ENCODE measurements at regions not wholly inside any gene's neighbourhood (a gene's known extent, or its start where the extent isn't known, plus 50 kb on each side); places are given as distances from the start of the nearest gene placed in this dataset.

DNA sequence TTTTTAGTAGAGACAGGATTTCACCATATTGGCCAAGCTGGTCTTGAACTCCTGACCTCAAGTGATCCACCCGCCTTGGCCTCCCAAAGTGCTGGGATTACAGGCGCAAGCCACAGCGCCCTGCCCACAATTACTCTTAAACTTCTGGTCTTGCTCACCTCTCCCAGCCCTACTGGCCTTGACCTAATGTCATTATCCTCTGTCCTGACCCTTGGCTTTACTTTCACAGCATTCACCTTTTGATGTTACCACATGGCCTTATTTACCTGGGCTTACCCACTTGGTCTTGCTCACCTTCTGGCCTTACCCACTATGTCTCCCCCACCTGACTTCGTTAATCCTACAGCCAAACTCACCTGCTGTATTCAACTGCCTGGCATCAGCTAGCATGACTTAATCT lies 105.9 kb downstream of the IL12A start:
- TF ChIP-seq, protein P1, sequence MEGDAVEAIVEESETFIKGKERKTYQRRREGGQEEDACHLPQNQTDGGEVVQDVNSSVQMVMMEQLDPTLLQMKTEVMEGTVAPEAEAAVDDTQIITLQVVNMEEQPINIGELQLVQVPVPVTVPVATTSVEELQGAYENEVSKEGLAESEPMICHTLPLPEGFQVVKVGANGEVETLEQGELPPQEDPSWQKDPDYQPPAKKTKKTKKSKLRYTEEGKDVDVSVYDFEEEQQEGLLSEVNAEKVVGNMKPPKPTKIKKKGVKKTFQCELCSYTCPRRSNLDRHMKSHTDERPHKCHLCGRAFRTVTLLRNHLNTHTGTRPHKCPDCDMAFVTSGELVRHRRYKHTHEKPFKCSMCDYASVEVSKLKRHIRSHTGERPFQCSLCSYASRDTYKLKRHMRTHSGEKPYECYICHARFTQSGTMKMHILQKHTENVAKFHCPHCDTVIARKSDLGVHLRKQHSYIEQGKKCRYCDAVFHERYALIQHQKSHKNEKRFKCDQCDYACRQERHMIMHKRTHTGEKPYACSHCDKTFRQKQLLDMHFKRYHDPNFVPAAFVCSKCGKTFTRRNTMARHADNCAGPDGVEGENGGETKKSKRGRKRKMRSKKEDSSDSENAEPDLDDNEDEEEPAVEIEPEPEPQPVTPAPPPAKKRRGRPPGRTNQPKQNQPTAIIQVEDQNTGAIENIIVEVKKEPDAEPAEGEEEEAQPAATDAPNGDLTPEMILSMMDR (conservative IDR thresholded peaks at IDR 0.05; ENCODE audit: low read length), result no peak
- no peak for TF ChIP-seq EZH2phosphoT487 (IDR thresholded peaks at IDR 0.05; ENCODE audit: borderline replicate concordance, low read depth, low read length)
- CTCF ChIA-PET (ENCODE audit: unreplicated experiment), result no interaction called here
- no peaks in the 10 kb centered on the region for H4K20me1 ChIP-seq (ENCODE audit: insufficient read depth, low read length)

DNA sequence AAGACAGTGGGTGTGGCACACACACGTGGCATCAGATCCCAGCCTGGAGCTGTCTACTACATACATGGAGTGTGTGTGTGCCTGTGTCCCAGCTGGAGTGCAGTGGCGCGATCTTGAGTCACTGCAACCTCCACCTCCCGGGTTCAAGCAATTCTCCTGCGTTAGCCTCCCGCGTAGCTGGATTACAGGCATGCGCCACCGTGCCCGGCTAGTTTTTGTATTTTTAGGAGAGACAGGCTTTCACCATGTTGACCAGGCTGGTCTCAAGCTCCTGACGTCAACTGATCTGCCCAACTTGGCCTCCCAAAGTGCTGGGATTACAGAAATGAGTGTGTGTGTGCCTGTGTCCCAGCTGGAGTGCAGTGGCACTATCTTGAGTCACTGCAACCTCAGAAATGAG lies 108.8 kb downstream of the IL12A start:
- H3K9me3 ChIP-seq (ENCODE audit: low read length), result no peaks in the 10 kb centered on the region
- TF ChIP-seq, protein P1 (conservative IDR thresholded peaks at IDR 0.05; ENCODE audit: low read length), result no peak
- TF ChIP-seq EZH2phosphoT487 (IDR thresholded peaks at IDR 0.05; ENCODE audit: borderline replicate concordance, low read depth, low read length), result no peak
- DNase-seq (ENCODE audit: low spot score), result no peak
- no peaks in the 10 kb centered on the region for H3K36me3 ChIP-seq (ENCODE audit: insufficient read depth, low read length)
- no peaks in the 10 kb centered on the region for H3K9me2 ChIP-seq (ENCODE audit: insufficient read depth, low read length)
- no peak overlapping the region for H3K4me2 ChIP-seq (ENCODE audit: low read length)
- H3K27ac ChIP-seq (ENCODE audit: low read depth, low read length, poor library complexity, severe bottlenecking), result no peak overlapping the region
- H2AFZ ChIP-seq (ENCODE audit: low read length), result no peak overlapping the region
- CTCF ChIA-PET (ENCODE audit: unreplicated experiment), result no interaction called here
- POLR2A ChIA-PET, result no interaction called here
- no peaks in the 10 kb centered on the region for H3K79me2 ChIP-seq (ENCODE audit: insufficient read depth, low read depth, low read length)
- intact Hi-C loops (cut with micrococcal nuclease; ENCODE audit: unreplicated experiment), result no loop called here
- BruUV-seq (replicated peaks), result no TSS peak
- no peaks in the 10 kb centered on the region for H3K4me1 ChIP-seq (ENCODE audit: insufficient read depth, low read length, poor library complexity, severe bottlenecking)
- H3K4me3 ChIP-seq (ENCODE audit: low read depth, low read length, poor library complexity, severe bottlenecking), result no peak overlapping the region
- H4K20me1 ChIP-seq (ENCODE audit: insufficient read depth, low read length), result no peaks in the 10 kb centered on the region

More for the DNA sequence above, 105.9 kb downstream of the IL12A start:
- Histone ChIP-seq H3K9me2 (ENCODE audit: insufficient read depth, low read length) (no peaks in the 10 kb centered on the region), H3K4me2 (ENCODE audit: low read length) (no peak overlapping the region), H3K4me1 (ENCODE audit: insufficient read depth, low read length, poor library complexity, severe bottlenecking) (no peaks in the 10 kb centered on the region), H3K27ac (ENCODE audit: low read depth, low read length, poor library complexity, severe bottlenecking) (no peak overlapping the region), H2AFZ (ENCODE audit: low read length) (no peak overlapping the region), H3K4me3 (ENCODE audit: low read depth, low read length, poor library complexity, severe bottlenecking) (no peak overlapping the region), H3K79me2 (ENCODE audit: insufficient read depth, low read depth, low read length) (no peaks in the 10 kb centered on the region), H3K36me3 (ENCODE audit: insufficient read depth, low read length) (no peaks in the 10 kb centered on the region), H3K9me3 (ENCODE audit: low read length) (no peaks in the 10 kb centered on the region)
- POLR2A ChIA-PET, result interaction anchor here (1.2 kb wide), 1 partner anchor 92 kb away, joined by 3 read pairs; no protein-coding TSS in a partner anchor
- no TSS peak for BruUV-seq (replicated peaks)
- no peak for DNase-seq (ENCODE audit: low spot score)
- intact Hi-C loops (cut with micrococcal nuclease; ENCODE audit: unreplicated experiment), result no loop called here

DNA sequence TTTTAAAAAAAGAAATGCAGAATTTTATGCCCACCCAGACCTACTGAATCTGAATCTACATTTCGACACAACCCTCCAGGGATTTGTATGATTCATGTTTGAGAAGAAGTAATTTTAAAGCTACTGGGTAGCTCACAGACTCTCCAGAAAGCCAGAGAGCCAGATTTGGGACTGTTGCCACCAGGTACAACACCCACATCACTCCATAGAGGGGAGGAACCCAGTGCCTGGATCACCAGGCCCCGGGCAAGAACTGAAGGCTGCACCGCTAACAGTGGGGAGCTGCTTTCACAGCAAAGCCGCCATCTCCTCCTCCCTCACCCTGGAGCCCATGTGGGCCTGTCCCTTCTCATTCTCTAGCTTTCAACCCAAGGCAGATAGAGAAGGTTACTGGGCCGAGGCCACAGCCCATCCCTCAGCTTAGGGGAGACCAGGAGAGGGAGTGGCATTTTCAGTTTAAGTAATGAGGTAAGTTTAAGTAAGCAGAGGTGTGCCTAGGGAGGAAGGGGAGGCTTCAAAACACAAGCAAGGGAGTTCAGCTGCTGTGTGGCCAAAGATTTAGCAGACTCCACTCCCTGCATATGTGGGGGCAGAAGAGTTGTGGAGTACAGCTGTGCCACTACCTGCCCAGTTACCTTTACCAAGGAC lies 109.8 kb downstream of the IL12A start:
- intact Hi-C loops (cut with micrococcal nuclease; ENCODE audit: unreplicated experiment), result no loop called here
- Histone ChIP-seq H3K27ac (ENCODE audit: low read depth, low read length, poor library complexity, severe bottlenecking) (no peak overlapping the region), H3K9me3 (ENCODE audit: low read length) (no peaks in the 10 kb centered on the region), H3K79me2 (ENCODE audit: insufficient read depth, low read depth, low read length) (no peaks in the 10 kb centered on the region), H3K4me3 (ENCODE audit: low read depth, low read length, poor library complexity, severe bottlenecking) (no peak overlapping the region), H2AFZ (ENCODE audit: low read length) (no peak overlapping the region), H3K9me2 (ENCODE audit: insufficient read depth, low read length) (no peaks in the 10 kb centered on the region), H4K20me1 (ENCODE audit: insufficient read depth, low read length) (no peaks in the 10 kb centered on the region), H3K4me1 (ENCODE audit: insufficient read depth, low read length, poor library complexity, severe bottlenecking) (no peaks in the 10 kb centered on the region), H3K4me2 (ENCODE audit: low read length) (no peak overlapping the region), H3K36me3 (ENCODE audit: insufficient read depth, low read length) (no peaks in the 10 kb centered on the region)
- no peak for DNase-seq (ENCODE audit: low spot score)
- no TSS peak for BruUV-seq (replicated peaks)
- TF ChIP-seq, protein P1 (conservative IDR thresholded peaks at IDR 0.05; ENCODE audit: low read length), result no peak
- TF ChIP-seq EZH2phosphoT487 (IDR thresholded peaks at IDR 0.05; ENCODE audit: borderline replicate concordance, low read depth, low read length), result no peak
- CTCF ChIA-PET (ENCODE audit: unreplicated experiment), result no interaction called here
- POLR2A ChIA-PET, result no interaction called here
